ENCODE measurements at regions not wholly inside any gene's neighbourhood (a gene's known extent, or its start where the extent isn't known, plus 50 kb on each side); places are given as distances from the start of the nearest gene placed in this dataset.

DNA sequence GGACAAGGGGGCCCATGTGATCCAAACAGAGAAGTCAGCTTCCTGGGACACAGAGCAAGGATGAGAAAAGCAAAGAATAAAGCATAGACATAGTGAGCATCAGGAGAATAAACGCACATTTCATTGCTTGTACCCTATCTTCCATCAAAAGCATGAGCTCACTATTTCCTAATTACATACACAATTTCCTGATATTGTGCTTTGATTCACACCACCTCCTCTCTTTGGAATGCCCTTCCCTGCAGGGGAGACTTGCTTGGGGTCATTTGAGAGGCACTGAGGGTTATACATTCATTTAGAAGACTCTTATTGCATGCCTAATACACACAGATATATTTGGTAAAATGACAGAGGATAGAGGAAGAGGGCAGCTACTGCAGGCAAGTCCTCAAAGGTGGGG lies 185.4 kb downstream of the SEC16B start:
- TF ChIP-seq, protein P1, sequence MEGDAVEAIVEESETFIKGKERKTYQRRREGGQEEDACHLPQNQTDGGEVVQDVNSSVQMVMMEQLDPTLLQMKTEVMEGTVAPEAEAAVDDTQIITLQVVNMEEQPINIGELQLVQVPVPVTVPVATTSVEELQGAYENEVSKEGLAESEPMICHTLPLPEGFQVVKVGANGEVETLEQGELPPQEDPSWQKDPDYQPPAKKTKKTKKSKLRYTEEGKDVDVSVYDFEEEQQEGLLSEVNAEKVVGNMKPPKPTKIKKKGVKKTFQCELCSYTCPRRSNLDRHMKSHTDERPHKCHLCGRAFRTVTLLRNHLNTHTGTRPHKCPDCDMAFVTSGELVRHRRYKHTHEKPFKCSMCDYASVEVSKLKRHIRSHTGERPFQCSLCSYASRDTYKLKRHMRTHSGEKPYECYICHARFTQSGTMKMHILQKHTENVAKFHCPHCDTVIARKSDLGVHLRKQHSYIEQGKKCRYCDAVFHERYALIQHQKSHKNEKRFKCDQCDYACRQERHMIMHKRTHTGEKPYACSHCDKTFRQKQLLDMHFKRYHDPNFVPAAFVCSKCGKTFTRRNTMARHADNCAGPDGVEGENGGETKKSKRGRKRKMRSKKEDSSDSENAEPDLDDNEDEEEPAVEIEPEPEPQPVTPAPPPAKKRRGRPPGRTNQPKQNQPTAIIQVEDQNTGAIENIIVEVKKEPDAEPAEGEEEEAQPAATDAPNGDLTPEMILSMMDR (IDR thresholded peaks at IDR 0.05; ENCODE audit: low read depth, low read length): no peak

GRCh38 chr1:177783051-177783450 lies 186.8 kb downstream of the SEC16B start:
- TF ChIP-seq, protein P1 (IDR thresholded peaks at IDR 0.05; ENCODE audit: low read depth, low read length): no peak
- DNase-seq (ENCODE audit: low read depth in 2 of 2): no peak

More for the DNA sequence above, 185.4 kb downstream of the SEC16B start:
- H3K4me3 ChIP-seq (replicated peaks in 1 of 2; ENCODE audit: low read depth in 2 of 2, low read length in 2 of 2): no peak overlapping the region
- DNase-seq (ENCODE audit: low read depth in 2 of 2): no peak

GRCh38 chr1:177780096-177780700 lies 189.7 kb downstream of the SEC16B start:
- H3K4me3 ChIP-seq (replicated peaks in 1 of 2; ENCODE audit: low read depth in 2 of 2, low read length in 2 of 2): no peak overlapping the region
- TF ChIP-seq, protein P1 (IDR thresholded peaks at IDR 0.05; ENCODE audit: low read depth, low read length): peak; percentile 55
- DNase-seq (ENCODE audit: low read depth in 2 of 2): peak; percentile 77 to 79

More at GRCh38 chr1:177783051-177783450, 186.8 kb downstream of the SEC16B start:
- H3K4me3 ChIP-seq (replicated peaks in 1 of 2; ENCODE audit: low read depth in 2 of 2, low read length in 2 of 2): no peak overlapping the region

DNA sequence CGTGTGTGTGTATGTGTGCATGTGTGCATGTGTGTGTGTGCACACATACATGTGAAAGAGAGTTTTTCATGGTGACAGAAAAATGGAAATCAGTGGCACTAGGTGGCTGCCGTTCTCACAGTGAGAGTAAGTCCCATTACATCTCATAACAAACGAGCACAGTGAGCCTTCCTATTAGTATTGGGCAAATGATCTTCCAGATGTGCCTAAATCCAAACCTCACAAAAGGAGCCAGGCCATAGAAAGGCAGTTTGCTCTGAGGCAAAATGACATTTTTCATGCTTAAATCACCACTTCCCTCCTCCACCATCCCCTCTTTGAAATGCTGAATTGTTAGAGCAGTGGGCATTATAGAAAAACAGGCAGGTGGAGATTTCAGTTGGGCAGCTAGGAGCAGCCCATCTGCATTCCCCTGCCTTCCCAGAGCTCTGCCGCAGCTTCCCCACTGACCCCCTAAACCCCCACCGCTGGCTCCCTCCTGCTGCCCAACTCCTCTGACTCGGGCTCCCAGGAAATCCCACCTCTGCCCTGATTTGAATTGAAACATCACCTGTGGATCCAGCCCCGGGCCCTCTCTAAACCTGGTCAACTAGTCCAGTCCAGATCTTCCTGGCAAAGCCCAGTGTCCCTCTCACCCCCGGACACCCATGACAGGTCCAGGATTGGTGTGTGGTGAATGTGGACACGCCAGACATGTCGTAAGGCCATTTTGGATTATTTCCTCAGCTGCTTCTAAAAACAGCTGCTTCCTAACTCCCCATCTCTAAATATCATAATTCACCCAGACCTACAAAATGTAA lies 190.5 kb downstream of the SEC16B start:
- no peak overlapping the region for H3K4me3 ChIP-seq (replicated peaks in 1 of 2; ENCODE audit: low read depth in 2 of 2, low read length in 2 of 2)
- TF ChIP-seq, protein P1 (IDR thresholded peaks at IDR 0.05; ENCODE audit: low read depth, low read length): no peak
- no peak for DNase-seq (ENCODE audit: low read depth in 2 of 2)

- TF ChIP-seq, protein P1 (IDR thresholded peaks at IDR 0.05; ENCODE audit: low read depth, low read length): no peak
- DNase-seq (ENCODE audit: low read depth in 2 of 2): no peak
- H3K4me3 ChIP-seq (replicated peaks in 1 of 2; ENCODE audit: low read depth in 2 of 2, low read length in 2 of 2): no peak overlapping the region
These were observed 193.9 kb downstream of the SEC16B start for GRCh38 chr1:177775924-177776323.

GRCh38 chr1:177772386-177772960 lies 197.4 kb downstream of the SEC16B start:
- TF ChIP-seq, protein P1 (IDR thresholded peaks at IDR 0.05; ENCODE audit: low read depth, low read length): no peak
- peak in 1 of 2 donors; percentile 5 for DNase-seq (ENCODE audit: low read depth in 2 of 2)
- no peak overlapping the region for H3K4me3 ChIP-seq (replicated peaks in 1 of 2; ENCODE audit: low read depth in 2 of 2, low read length in 2 of 2)
